ENCODE measurements at regions not wholly inside any gene's neighbourhood (a gene's known extent, or its start where the extent isn't known, plus 50 kb on each side); places are given as distances from the start of the nearest gene placed in this dataset.
"Not testable (repeated sequence)": the region's sequence is repeated elsewhere in the genome, so short reads cannot be mapped to it uniquely, and the experiment has no call there.

GRCh38 chr1:227416156-227416830 is 98.0 kb upstream of the CDC42BPA start:
- no peaks in the 10 kb centered on the region for H3K4me1 ChIP-seq
- intact Hi-C loops (cut with DNase I; ENCODE audit: low total_unique reads) = no loop called here
- no peak for DNase-seq
- no peaks in the 10 kb centered on the region for H3K36me3 ChIP-seq
- no peak overlapping the region for H3K27ac ChIP-seq
- H3K27me3 ChIP-seq = no peaks in the 10 kb centered on the region
- WGBS, 5 donors = 88 to 92% (median 90%) methylated on average over 6 of the region's 6 CpGs
- TF ChIP-seq POLR2AphosphoS5 (IDR thresholded peaks at IDR 0.05) = no peak
- TF ChIP-seq CTCF (IDR thresholded peaks at IDR 0.05) = no peak
- TF ChIP-seq EP300 (IDR thresholded peaks at IDR 0.05) = no peak
- TF ChIP-seq POLR2A (IDR thresholded peaks at IDR 0.05) = no peak
- no peak overlapping the region for H3K4me3 ChIP-seq
- no peaks in the 10 kb centered on the region for H3K9me3 ChIP-seq

GRCh38 chr1:227415115-227415790 is 97.0 kb upstream of the CDC42BPA start:
- WGBS, 5 donors = 74 to 90% (median 84%) methylated on average over 8 of the region's 8 CpGs

GRCh38 chr1:227411066-227411465 is 92.8 kb upstream of the CDC42BPA start:
- 72 to 84% (median 75%) methylated on average over 7 of the region's 7 CpGs for WGBS, 5 donors
- intact Hi-C loops (cut with DNase I; ENCODE audit: low total_unique reads) = no loop called here
- TF ChIP-seq CTCF (IDR thresholded peaks at IDR 0.05) (no peak), POLR2A (IDR thresholded peaks at IDR 0.05) (no peak), EP300 (IDR thresholded peaks at IDR 0.05) (no peak), POLR2AphosphoS5 (IDR thresholded peaks at IDR 0.05) (no peak)
- Histone ChIP-seq H3K27me3 (no peaks in the 10 kb centered on the region), H3K9me3 (no peaks in the 10 kb centered on the region), H3K36me3 (no peaks in the 10 kb centered on the region), H3K4me3 (no peak overlapping the region), H3K4me1 (no peaks in the 10 kb centered on the region), H3K27ac (no peak overlapping the region)
- DNase-seq = no peak

More at GRCh38 chr1:227415115-227415790, 97.0 kb upstream of the CDC42BPA start:
- TF ChIP-seq EP300 (IDR thresholded peaks at IDR 0.05) = no peak
- no peak for TF ChIP-seq CTCF (IDR thresholded peaks at IDR 0.05)
- TF ChIP-seq POLR2A (IDR thresholded peaks at IDR 0.05) = no peak
- no peak for TF ChIP-seq POLR2AphosphoS5 (IDR thresholded peaks at IDR 0.05)
- H3K4me3 ChIP-seq = no peak overlapping the region
- H3K27me3 ChIP-seq = no peaks in the 10 kb centered on the region
- intact Hi-C loops (cut with DNase I; ENCODE audit: low total_unique reads) = no loop called here
- no peak overlapping the region for H3K27ac ChIP-seq
- H3K36me3 ChIP-seq = no peaks in the 10 kb centered on the region
- H3K4me1 ChIP-seq = no peaks in the 10 kb centered on the region
- no peaks in the 10 kb centered on the region for H3K9me3 ChIP-seq
- no peak for DNase-seq

GRCh38 chr1:227406332-227406731 is 88.0 kb upstream of the CDC42BPA start:
- H3K27ac ChIP-seq; H3K9me3 ChIP-seq; H3K4me3 ChIP-seq; DNase-seq; H3K27me3 ChIP-seq; H3K36me3 ChIP-seq; H3K4me1 ChIP-seq; intact Hi-C loops (cut with DNase I; ENCODE audit: low total_unique reads): not testable (repeated sequence)

DNA sequence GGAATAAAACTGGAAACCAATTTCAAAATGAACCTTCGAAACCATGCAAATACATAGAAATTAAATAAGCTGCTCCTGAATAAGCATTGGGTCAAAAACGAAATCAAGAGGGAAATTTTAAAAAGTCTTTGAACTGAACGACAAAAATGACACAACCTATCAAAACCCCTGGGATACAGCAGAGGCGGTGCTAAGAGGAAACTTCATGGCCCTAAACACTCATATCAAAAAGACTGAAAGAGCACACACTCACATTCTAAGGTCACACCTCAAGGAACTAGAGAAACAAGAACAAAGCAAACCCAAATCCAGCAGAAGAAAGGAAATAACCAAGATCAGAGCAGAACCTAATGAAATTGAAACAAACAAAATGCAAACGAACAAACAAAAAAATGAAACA is 85.2 kb upstream of the CDC42BPA start:
- H3K27me3 ChIP-seq = no peaks in the 10 kb centered on the region
- no peaks in the 10 kb centered on the region for H3K9me3 ChIP-seq
- H3K4me1 ChIP-seq = no peaks in the 10 kb centered on the region
- TF ChIP-seq CTCF (IDR thresholded peaks at IDR 0.05) = no peak
- no peak for TF ChIP-seq POLR2AphosphoS5 (IDR thresholded peaks at IDR 0.05)
- no peak for TF ChIP-seq EP300 (IDR thresholded peaks at IDR 0.05)
- no peak for TF ChIP-seq POLR2A (IDR thresholded peaks at IDR 0.05)
- no peaks in the 10 kb centered on the region for H3K36me3 ChIP-seq
- no peak overlapping the region for H3K4me3 ChIP-seq
- no peak for DNase-seq
- 44 to 71% (median 62%) methylated on average over 5 of the region's 5 CpGs for WGBS, 5 donors
- intact Hi-C loops (cut with DNase I; ENCODE audit: low total_unique reads) = no loop called here
- no peak overlapping the region for H3K27ac ChIP-seq

Data from stomach (tissue), 8 donors.